WTC11 (cell line): ENCODE measurements at regions not wholly inside any gene's neighbourhood (a gene's known extent, or its start where the extent isn't known, plus 50 kb on each side); places are given as distances from the start of the nearest gene placed in this dataset.

ENCODE experiments used
- ATF2 ChIP-seq: sonication (generic); formaldehyde crosslinking; IDR thresholded peaks from 2 replicates; pipeline ENCODE4 v1.8.1; 2022; ENCODE audit warnings: low read depth, missing genetic modification reagents, borderline replicate concordance
- ATF6 ChIP-seq: sonication (generic); formaldehyde crosslinking; IDR thresholded peaks from 2 replicates; pipeline ENCODE4 v1.8.1; 2023; ENCODE audit warnings: mild to moderate bottlenecking, missing genetic modification reagents
- CTCF ChIP-seq: fragments of 200-600 bp; IDR thresholded peaks from 2 replicates; pipeline ENCODE4 v1.8.0; 2022; ENCODE audit warnings: antibody characterized with exemption
- E2F5 ChIP-seq: sonication (generic); formaldehyde crosslinking; IDR thresholded peaks from 2 replicates; pipeline ENCODE4 v1.8.1; 2022; ENCODE audit warnings: mild to moderate bottlenecking, moderate library complexity, missing genetic modification reagents
- SP1 ChIP-seq: sonication (generic); formaldehyde crosslinking; conservative IDR thresholded peaks from 2 replicates; pipeline ENCODE4 v1.8.1; 2022; ENCODE audit warnings: missing genetic modification reagents
- ZNF121 ChIP-seq: sonication (generic); formaldehyde crosslinking; IDR thresholded peaks from 2 replicates; pipeline ENCODE4 v1.8.0; 2023; ENCODE audit warnings: missing genetic modification reagents
- ZNF138 ChIP-seq: sonication (generic); formaldehyde crosslinking; conservative IDR thresholded peaks from 2 replicates; pipeline ENCODE4 v1.8.1; 2022; ENCODE audit warnings: mild to moderate bottlenecking, moderate library complexity, missing genetic modification reagents
- TF ChIP-seq, protein P1 (sequence below): sonication (generic); formaldehyde crosslinking; IDR thresholded peaks from 2 replicates; pipeline ENCODE4 v1.8.0; 2023; ENCODE audit warnings: missing genetic modification reagents

DNA sequence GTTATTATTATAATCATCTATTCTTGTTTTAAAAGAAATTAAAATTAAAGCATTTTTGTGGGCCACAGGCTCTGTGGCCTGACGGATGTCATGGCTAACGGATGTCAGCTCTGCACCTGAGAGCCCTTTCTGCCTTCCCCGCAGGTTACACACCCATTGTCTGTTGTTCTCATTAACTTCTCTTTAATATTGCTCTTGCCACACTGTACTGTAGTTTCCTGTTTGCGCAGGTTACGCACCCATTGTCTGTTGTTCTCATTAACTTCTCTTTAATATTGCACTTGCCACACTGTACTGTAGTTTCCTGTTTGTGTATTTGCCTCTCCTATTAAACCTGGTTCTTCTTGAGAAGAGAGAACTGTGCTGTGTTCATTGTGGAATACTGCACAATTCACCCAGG, 294.4 kb upstream of the PLXNA2 start:
- TF ChIP-seq ATF6 (CRISPR knock-in tag), result no peak
- TF ChIP-seq CTCF, result no peak
- no peak for TF ChIP-seq ZNF121
- no peak for TF ChIP-seq ZNF138 (CRISPR knock-in tag)
- TF ChIP-seq, protein P1, sequence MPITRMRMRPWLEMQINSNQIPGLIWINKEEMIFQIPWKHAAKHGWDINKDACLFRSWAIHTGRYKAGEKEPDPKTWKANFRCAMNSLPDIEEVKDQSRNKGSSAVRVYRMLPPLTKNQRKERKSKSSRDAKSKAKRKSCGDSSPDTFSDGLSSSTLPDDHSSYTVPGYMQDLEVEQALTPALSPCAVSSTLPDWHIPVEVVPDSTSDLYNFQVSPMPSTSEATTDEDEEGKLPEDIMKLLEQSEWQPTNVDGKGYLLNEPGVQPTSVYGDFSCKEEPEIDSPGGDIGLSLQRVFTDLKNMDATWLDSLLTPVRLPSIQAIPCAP, result no peak
- no peak for TF ChIP-seq ATF2 (CRISPR knock-in tag)
- TF ChIP-seq SP1 (CRISPR knock-in tag), result no peak
- no peak for TF ChIP-seq E2F5
